Inflammatory macrophage (primary cell): ENCODE measurements at regions not wholly inside any gene's neighbourhood (a gene's known extent, or its start where the extent isn't known, plus 50 kb on each side); places are given as distances from the start of the nearest gene placed in this dataset.
"Not testable (repeated sequence)": the region's sequence is repeated elsewhere in the genome, so short reads cannot be mapped to it uniquely, and the experiment has no call there.

Experiments
- DNase-seq, 2 donors: peaks; one replicate each; pipeline ENCODE4 v3.0.0-alpha.2; 2020 to 2022

GRCh38 chr4:31193521-31193920 lies 473.4 kb downstream of the PCDH7 start:
- DNase-seq = no peak

- no peak for DNase-seq
These were observed 474.7 kb downstream of the PCDH7 start for GRCh38 chr4:31194823-31195222.

- DNase-seq = no peak
These were observed 479.5 kb downstream of the PCDH7 start for GRCh38 chr4:31199644-31200043.

- not testable (repeated sequence) for DNase-seq
These were observed 481.9 kb downstream of the PCDH7 start for GRCh38 chr4:31202054-31202453.

GRCh38 chr4:31204874-31205273 lies 484.7 kb downstream of the PCDH7 start:
- no peak for DNase-seq

- no peak for DNase-seq
These were observed 500.8 kb downstream of the PCDH7 start for GRCh38 chr4:31220921-31221320.

- no peak for DNase-seq
These were observed 507.9 kb downstream of the PCDH7 start for GRCh38 chr4:31228068-31228467.

GRCh38 chr4:31230594-31230993 lies 510.4 kb downstream of the PCDH7 start:
- DNase-seq = no peak

GRCh38 chr4:31234494-31234893 lies 514.3 kb downstream of the PCDH7 start:
- DNase-seq = no peak

GRCh38 chr4:31234901-31235300 lies 514.7 kb downstream of the PCDH7 start:
- DNase-seq = no peak

- no peak for DNase-seq
These were observed 516.0 kb downstream of the PCDH7 start for GRCh38 chr4:31236020-31236638.

- DNase-seq = no peak
These were observed 516.5 kb downstream of the PCDH7 start for GRCh38 chr4:31236639-31237173.

GRCh38 chr4:31237233-31237632 lies 517.1 kb downstream of the PCDH7 start:
- no peak for DNase-seq

- DNase-seq = no peak
These were observed 519.7 kb downstream of the PCDH7 start for GRCh38 chr4:31239886-31240285.

GRCh38 chr4:31241504-31242106 lies 521.4 kb downstream of the PCDH7 start:
- DNase-seq = no peak

- DNase-seq = no peak
These were observed 526.7 kb downstream of the PCDH7 start for GRCh38 chr4:31246856-31247255.

GRCh38 chr4:31259119-31259518 lies 539.0 kb downstream of the PCDH7 start:
- no peak for DNase-seq

GRCh38 chr4:31261632-31262031 lies 541.5 kb downstream of the PCDH7 start:
- no peak for DNase-seq

GRCh38 chr4:31266094-31266493 lies 545.9 kb downstream of the PCDH7 start:
- DNase-seq = not testable (repeated sequence)

- DNase-seq = no peak
These were observed 552.3 kb downstream of the PCDH7 start for GRCh38 chr4:31272331-31273061.

- DNase-seq = no peak
These were observed 555.7 kb downstream of the PCDH7 start for GRCh38 chr4:31275906-31276305.

GRCh38 chr4:31283679-31284078 lies 563.5 kb downstream of the PCDH7 start:
- DNase-seq = no peak

GRCh38 chr4:31290836-31291235 lies 570.7 kb downstream of the PCDH7 start:
- DNase-seq = no peak

GRCh38 chr4:31291238-31291637 lies 571.1 kb downstream of the PCDH7 start:
- no peak for DNase-seq
